Fibroblast of mammary gland (primary cell): ENCODE measurements at regions not wholly inside any gene's neighbourhood (a gene's known extent, or its start where the extent isn't known, plus 50 kb on each side); places are given as distances from the start of the nearest gene placed in this dataset.

Experiments used
- DNase-seq: peaks from one replicate; pipeline ENCODE4 v3.0.0-alpha.2; 2010; ENCODE audit warnings: low read depth
- H3K4me3 ChIP-seq: 2 replicates; pipeline ENCODE4 v1.5.1; 2011; ENCODE audit warnings: low read depth, mild to moderate bottlenecking, low read length, moderate library complexity; ENCODE audit not compliant: control insufficient read depth
- CTCF ChIP-seq: conservative IDR thresholded peaks from 2 replicates; pipeline ENCODE4 v1.5.1; 2011; ENCODE audit warnings: low read depth, low read length, inconsistent platforms; ENCODE audit not compliant: control insufficient read depth, insufficient read depth

- no peak for TF ChIP-seq CTCF
- DNase-seq: peak; percentile 52
- H3K4me3 ChIP-seq: no peak overlapping the region
Observed at GRCh38 chr6:138550346-138550767, 51.1 kb upstream of the NHSL1 start.

DNA sequence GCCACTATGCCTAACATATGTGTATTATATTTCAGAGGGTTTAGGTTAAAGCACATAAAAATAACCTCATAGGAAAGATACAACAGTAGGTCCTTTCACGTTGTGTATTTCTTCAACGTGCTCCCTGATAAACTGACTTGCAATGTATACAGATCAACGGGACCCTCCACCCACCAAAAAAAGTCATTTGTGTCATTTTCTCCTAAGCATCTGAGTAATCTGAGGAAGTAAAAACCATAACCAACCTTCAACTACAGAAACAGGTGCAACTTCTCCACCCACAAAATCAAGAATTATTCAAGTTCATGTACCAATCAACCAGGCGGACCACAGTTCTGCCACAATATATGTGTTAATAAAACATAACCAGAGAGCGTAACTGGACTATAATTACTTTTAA lies 54.9 kb upstream of the NHSL1 start:
- TF ChIP-seq CTCF: no peak
- DNase-seq: no peak
- H3K4me3 ChIP-seq: no peak overlapping the region

DNA sequence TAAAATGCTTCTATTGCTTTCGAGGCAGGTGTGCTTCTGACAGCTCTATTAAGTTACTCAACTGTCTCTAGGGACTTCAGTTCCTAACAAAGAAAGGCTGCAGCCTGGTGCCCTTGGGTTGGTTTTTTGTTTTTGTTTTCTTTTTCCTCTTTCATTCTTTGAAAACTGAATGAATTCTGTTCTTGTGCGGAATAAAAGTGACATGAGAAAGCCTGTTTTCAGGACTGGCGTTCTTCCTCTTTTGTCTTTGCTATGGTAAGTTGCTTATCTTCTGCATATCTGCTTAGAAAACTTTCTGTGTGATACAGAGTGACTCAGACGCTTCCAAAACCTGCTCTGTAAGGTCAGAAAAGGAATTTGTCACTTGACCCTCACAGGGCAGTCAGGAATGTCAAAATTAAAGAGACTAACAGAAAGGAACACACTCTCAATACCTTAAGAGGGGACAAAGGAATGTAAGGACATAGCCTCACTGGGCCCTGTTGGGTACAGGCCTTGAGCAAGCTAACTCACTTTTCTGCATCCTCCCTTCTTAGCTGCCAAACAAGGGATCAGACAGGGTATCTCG lies 56.2 kb upstream of the NHSL1 start:
- no peak overlapping the region for H3K4me3 ChIP-seq
- DNase-seq: no peak
- no peak for TF ChIP-seq CTCF

- no peak overlapping the region for H3K4me3 ChIP-seq
- TF ChIP-seq CTCF: no peak
- DNase-seq: no peak
Observed at GRCh38 chr6:138557147-138557546, 57.9 kb upstream of the NHSL1 start.

DNA sequence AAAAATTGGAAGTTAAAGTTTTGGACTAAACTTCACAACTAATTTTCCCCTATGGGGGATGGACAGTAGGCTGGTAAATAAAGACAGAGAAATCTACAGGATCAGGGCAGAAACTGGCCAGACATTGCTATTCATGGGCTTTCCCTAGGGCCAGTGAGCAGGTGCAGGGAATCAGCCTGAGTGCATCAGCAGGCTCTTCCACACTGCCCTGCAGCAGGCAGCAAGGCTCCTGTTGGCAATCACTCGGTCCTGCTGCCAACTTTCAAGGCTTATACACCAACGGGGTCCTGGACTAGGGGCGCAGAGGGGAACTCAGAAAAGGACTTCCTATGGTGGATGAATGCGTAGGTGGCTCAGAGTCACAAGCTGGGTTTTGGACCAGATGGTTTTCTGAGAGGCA lies 59.8 kb upstream of the NHSL1 start:
- no peak for TF ChIP-seq CTCF
- no peak overlapping the region for H3K4me3 ChIP-seq
- DNase-seq: no peak

- TF ChIP-seq CTCF: no peak
- no peak overlapping the region for H3K4me3 ChIP-seq
- no peak for DNase-seq
Observed at GRCh38 chr6:138560130-138560860, 61.0 kb upstream of the NHSL1 start.

- no peak overlapping the region for H3K4me3 ChIP-seq
- TF ChIP-seq CTCF: no peak
- DNase-seq: no peak
Observed at GRCh38 chr6:138562691-138563090, 63.4 kb upstream of the NHSL1 start.
